GM23338 (cell line): ENCODE measurements at regions not wholly inside any gene's neighbourhood (a gene's known extent, or its start where the extent isn't known, plus 50 kb on each side); places are given as distances from the start of the nearest gene placed in this dataset.

Experiments
- ATAC-seq: fragments of 200-7000 bp; cut with Tn5 transposase; 3 replicates; pipeline ENCODE4 v1.9.1; 2020
- DNase-seq: peaks from one replicate; pipeline ENCODE4 v3.0.0-alpha.2; 2015; ENCODE audit warnings: low spot score
- H2AFZ ChIP-seq: fragments of 200-600 bp; sonication (generic); 2 replicates; pipeline ENCODE4 v1.8.0; 2016; ENCODE audit warnings: antibody characterized with exemption, mild to moderate bottlenecking, moderate library complexity
- H3F3A ChIP-seq: fragments of 200-600 bp; sonication (generic); replicated peaks from 2 replicates; pipeline ENCODE4 v1.8.0; 2017; ENCODE audit warnings: antibody characterized with exemption, mixed run types, low read depth
- H3K27ac ChIP-seq: fragments of 200-600 bp; sonication (generic); 2 replicates; pipeline ENCODE4 v1.6.1; 2016; ENCODE audit warnings: low read depth
- H3K27me3 ChIP-seq: fragments of 200-600 bp; sonication (generic); 2 replicates; pipeline ENCODE4 v1.8.0; 2016; ENCODE audit warnings: mild to moderate bottlenecking, mixed run types, moderate library complexity; ENCODE audit not compliant: insufficient read depth
- H3K36me3 ChIP-seq: fragments of 200-600 bp; sonication (generic); 2 replicates; pipeline ENCODE4 v1.8.0; 2016; ENCODE audit warnings: mild to moderate bottlenecking; ENCODE audit not compliant: insufficient read depth
- H3K4me1 ChIP-seq: fragments of 200-600 bp; sonication (generic); 2 replicates; pipeline ENCODE4 v1.8.0; 2016; ENCODE audit warnings: mild to moderate bottlenecking, moderate library complexity; ENCODE audit not compliant: insufficient read depth
- H3K4me2 ChIP-seq: fragments of 200-600 bp; sonication (generic); 2 replicates; pipeline ENCODE4 v1.7.1; 2017; ENCODE audit warnings: mixed run types
- H3K4me3 ChIP-seq: fragments of 200-600 bp; sonication (generic); 2 replicates; pipeline ENCODE4 v1.6.1; 2016; ENCODE audit warnings: mixed run types
- H3K79me2 ChIP-seq: fragments of 200-600 bp; sonication (generic); replicated peaks from 2 replicates; pipeline ENCODE4 v1.8.0; 2017; ENCODE audit warnings: mild to moderate bottlenecking; ENCODE audit not compliant: insufficient read depth
- H3K9me2 ChIP-seq: fragments of 200-600 bp; sonication (generic); 2 replicates; pipeline ENCODE4 v1.8.0; 2017; ENCODE audit not compliant: insufficient read depth
- H4K20me1 ChIP-seq: fragments of 200-600 bp; sonication (generic); replicated peaks from 2 replicates; pipeline ENCODE4 v1.8.0; 2017; ENCODE audit warnings: mild to moderate bottlenecking; ENCODE audit not compliant: insufficient read depth
- H3K27ac Mint-ChIP-seq: 2 replicates; pipeline ENCODE4 v1.8.0; 2020; ENCODE audit warnings: inconsistent platforms, mild to moderate bottlenecking, moderate library complexity, mixed read lengths
- H3K27me3 Mint-ChIP-seq: 3 replicates; pipeline ENCODE4 v1.8.0; 2022; ENCODE audit warnings: low read depth, mild to moderate bottlenecking, moderate library complexity, mixed read lengths, inconsistent platforms; ENCODE audit not compliant: insufficient read depth, poor library complexity
- H3K36me3 Mint-ChIP-seq: 3 replicates; pipeline ENCODE4 v1.8.0; 2021; ENCODE audit warnings: low read depth, mild to moderate bottlenecking, inconsistent platforms, moderate library complexity, mixed read lengths
- H3K4me1 Mint-ChIP-seq: 3 replicates; pipeline ENCODE4 v1.8.0; 2020; ENCODE audit warnings: mild to moderate bottlenecking, inconsistent platforms, mixed read lengths
- H3K4me3 Mint-ChIP-seq: 3 replicates; pipeline ENCODE4 v1.8.0; 2021; ENCODE audit warnings: moderate library complexity, mild to moderate bottlenecking, inconsistent platforms, mixed read lengths
- H3K9me3 Mint-ChIP-seq: 3 replicates; pipeline ENCODE4 v1.8.0; 2020; ENCODE audit warnings: moderate library complexity, mild to moderate bottlenecking, inconsistent platforms, mixed read lengths
- CREB1 ChIP-seq: fragments of 250-450 bp; sonication (Bioruptor Pico); IDR thresholded peaks from 2 replicates; pipeline ENCODE4 v1.5.0; 2020; ENCODE audit warnings: low read depth, mild to moderate bottlenecking, moderate library complexity
- EZH2 ChIP-seq: fragments of 200-600 bp; sonication (generic); IDR thresholded peaks from one replicate; pipeline ENCODE4 v1.8.0; 2017; ENCODE audit warnings: antibody characterized with exemption, mild to moderate bottlenecking, low read depth; ENCODE audit not compliant: unreplicated experiment
- EZH2phosphoT487 ChIP-seq: fragments of 200-600 bp; sonication (generic); IDR thresholded peaks from one replicate; pipeline ENCODE4 v1.8.1; 2018; ENCODE audit warnings: antibody characterized with exemption; ENCODE audit not compliant: unreplicated experiment
- JUNB ChIP-seq: IDR thresholded peaks from one replicate; pipeline ENCODE4 v1.6.1; 2016; ENCODE audit warnings: antibody characterized with exemption; ENCODE audit not compliant: unreplicated experiment
- NANOG ChIP-seq: IDR thresholded peaks from 2 replicates; pipeline ENCODE4 v1.6.1; 2016; ENCODE audit warnings: antibody characterized with exemption, borderline replicate concordance
- POLR2AphosphoS5 ChIP-seq: IDR thresholded peaks from 2 replicates; pipeline ENCODE4 v1.6.1; 2016; ENCODE audit warnings: antibody characterized with exemption, low read depth
- STAT1 ChIP-seq: IDR thresholded peaks from one replicate; pipeline ENCODE4 v1.6.1; 2016; ENCODE audit warnings: antibody characterized with exemption; ENCODE audit not compliant: unreplicated experiment
- TF ChIP-seq, protein P1 (sequence below), 2 experiments: fragments of 200-600 bp in 1 of 2; sonication (generic) in 1 of 2; conservative IDR thresholded peaks; 2 replicates each; pipeline versions ENCODE4 v1.5.1 to v1.6.1; 2016 to 2017; ENCODE audit warnings: antibody characterized with exemption in 2 of 2, low read depth in 2 of 2, mild to moderate bottlenecking in 2 of 2, moderate library complexity in 1 of 2
- TF ChIP-seq, protein P2 (sequence below): IDR thresholded peaks from one replicate; pipeline ENCODE4 v1.6.1; 2018; ENCODE audit warnings: antibody characterized with exemption; ENCODE audit not compliant: unreplicated experiment
- TF ChIP-seq, protein P3 (sequence below): IDR thresholded peaks from 2 replicates; pipeline ENCODE4 v1.6.1; 2016; ENCODE audit warnings: antibody characterized with exemption

DNA sequence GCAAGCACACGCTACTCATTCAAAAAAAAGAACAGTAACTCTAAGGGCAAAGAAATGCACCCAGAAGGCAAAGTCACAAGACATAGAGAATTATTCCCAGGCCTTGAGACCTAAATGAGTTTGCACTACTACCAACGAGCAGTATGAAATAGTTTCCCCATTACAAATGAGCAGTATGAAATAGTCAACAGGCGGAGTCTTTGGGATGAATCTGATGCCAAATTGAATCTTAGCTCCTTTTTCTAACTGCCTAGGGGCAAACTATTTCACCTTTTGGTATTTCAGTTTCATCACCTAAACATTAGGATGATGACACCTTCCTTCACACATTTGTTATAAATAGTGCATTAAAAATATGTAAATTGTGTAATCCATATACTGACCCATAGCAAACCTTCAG, 213.0 kb upstream of the FAT4 start (continued):
- TF ChIP-seq, protein P1, sequence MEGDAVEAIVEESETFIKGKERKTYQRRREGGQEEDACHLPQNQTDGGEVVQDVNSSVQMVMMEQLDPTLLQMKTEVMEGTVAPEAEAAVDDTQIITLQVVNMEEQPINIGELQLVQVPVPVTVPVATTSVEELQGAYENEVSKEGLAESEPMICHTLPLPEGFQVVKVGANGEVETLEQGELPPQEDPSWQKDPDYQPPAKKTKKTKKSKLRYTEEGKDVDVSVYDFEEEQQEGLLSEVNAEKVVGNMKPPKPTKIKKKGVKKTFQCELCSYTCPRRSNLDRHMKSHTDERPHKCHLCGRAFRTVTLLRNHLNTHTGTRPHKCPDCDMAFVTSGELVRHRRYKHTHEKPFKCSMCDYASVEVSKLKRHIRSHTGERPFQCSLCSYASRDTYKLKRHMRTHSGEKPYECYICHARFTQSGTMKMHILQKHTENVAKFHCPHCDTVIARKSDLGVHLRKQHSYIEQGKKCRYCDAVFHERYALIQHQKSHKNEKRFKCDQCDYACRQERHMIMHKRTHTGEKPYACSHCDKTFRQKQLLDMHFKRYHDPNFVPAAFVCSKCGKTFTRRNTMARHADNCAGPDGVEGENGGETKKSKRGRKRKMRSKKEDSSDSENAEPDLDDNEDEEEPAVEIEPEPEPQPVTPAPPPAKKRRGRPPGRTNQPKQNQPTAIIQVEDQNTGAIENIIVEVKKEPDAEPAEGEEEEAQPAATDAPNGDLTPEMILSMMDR (conservative IDR thresholded peaks at IDR 0.05; ENCODE audit: low read depth in 2 of 2), result no peak
- TF ChIP-seq CREB1 (CRISPR knock-in tag), result no peak

DNA sequence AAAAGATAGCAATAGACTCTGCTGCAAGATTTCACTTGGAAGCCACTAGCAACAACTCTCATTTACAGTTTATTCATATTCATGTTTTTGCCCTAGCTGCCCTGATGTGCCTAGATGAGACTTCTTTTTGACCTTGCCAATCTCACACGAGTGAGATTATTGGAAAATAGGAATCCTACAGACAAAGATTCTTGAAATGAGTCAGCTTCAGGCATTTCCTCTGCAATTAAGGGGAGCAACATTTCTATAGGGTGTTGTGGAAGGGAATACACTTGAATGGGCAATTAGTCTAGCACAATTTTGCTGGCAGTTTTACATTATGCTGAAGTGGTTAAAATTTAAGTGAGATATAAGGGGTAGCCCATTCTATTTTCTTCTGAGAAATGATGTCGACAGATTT, 217.0 kb upstream of the FAT4 start:
- no peak overlapping the region for H3K27ac Mint-ChIP-seq
- H3K9me3 Mint-ChIP-seq, result no peaks in the 10 kb centered on the region
- no peaks in the 10 kb centered on the region for H3K9me2 ChIP-seq
- no peak overlapping the region for H3K4me3 Mint-ChIP-seq
- H3K4me1 Mint-ChIP-seq, result peaks cover 4% of the 10 kb centered on the region; the same call in 2 of the 3 replicates
- no peak overlapping the region for H3K4me2 ChIP-seq
- no peaks in the 10 kb centered on the region for H3K27me3 ChIP-seq
- H3K36me3 Mint-ChIP-seq, result no peaks in the 10 kb centered on the region
- H3K27me3 Mint-ChIP-seq, result no peaks in the 10 kb centered on the region
- no peaks in the 10 kb centered on the region for H3F3A ChIP-seq
- H4K20me1 ChIP-seq, result no peaks in the 10 kb centered on the region
- no peaks in the 10 kb centered on the region for H3K36me3 ChIP-seq
- ATAC-seq (no peak), DNase-seq (no peak)
- H3K27ac ChIP-seq, result no peak overlapping the region
- no peak overlapping the region for H3K4me3 ChIP-seq
- peaks cover 4% of the 10 kb centered on the region; the same call in 1 of the 2 replicates for H3K4me1 ChIP-seq
- H3K79me2 ChIP-seq, result no peaks in the 10 kb centered on the region
- H2AFZ ChIP-seq, result peak overlapping the region; percentile 63; the same call in 1 of the 2 replicates
- TF ChIP-seq EZH2 (no peak), STAT1 (no peak), NANOG (no peak), JUNB (no peak), EZH2phosphoT487 (no peak), POLR2AphosphoS5 (no peak), CREB1 (CRISPR knock-in tag) (no peak)
- TF ChIP-seq, protein P2, sequence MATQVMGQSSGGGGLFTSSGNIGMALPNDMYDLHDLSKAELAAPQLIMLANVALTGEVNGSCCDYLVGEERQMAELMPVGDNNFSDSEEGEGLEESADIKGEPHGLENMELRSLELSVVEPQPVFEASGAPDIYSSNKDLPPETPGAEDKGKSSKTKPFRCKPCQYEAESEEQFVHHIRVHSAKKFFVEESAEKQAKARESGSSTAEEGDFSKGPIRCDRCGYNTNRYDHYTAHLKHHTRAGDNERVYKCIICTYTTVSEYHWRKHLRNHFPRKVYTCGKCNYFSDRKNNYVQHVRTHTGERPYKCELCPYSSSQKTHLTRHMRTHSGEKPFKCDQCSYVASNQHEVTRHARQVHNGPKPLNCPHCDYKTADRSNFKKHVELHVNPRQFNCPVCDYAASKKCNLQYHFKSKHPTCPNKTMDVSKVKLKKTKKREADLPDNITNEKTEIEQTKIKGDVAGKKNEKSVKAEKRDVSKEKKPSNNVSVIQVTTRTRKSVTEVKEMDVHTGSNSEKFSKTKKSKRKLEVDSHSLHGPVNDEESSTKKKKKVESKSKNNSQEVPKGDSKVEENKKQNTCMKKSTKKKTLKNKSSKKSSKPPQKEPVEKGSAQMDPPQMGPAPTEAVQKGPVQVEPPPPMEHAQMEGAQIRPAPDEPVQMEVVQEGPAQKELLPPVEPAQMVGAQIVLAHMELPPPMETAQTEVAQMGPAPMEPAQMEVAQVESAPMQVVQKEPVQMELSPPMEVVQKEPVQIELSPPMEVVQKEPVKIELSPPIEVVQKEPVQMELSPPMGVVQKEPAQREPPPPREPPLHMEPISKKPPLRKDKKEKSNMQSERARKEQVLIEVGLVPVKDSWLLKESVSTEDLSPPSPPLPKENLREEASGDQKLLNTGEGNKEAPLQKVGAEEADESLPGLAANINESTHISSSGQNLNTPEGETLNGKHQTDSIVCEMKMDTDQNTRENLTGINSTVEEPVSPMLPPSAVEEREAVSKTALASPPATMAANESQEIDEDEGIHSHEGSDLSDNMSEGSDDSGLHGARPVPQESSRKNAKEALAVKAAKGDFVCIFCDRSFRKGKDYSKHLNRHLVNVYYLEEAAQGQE, result no peak
- TF ChIP-seq, protein P1 (conservative IDR thresholded peaks at IDR 0.05; ENCODE audit: low read depth in 2 of 2), result no peak
- TF ChIP-seq, protein P3, sequence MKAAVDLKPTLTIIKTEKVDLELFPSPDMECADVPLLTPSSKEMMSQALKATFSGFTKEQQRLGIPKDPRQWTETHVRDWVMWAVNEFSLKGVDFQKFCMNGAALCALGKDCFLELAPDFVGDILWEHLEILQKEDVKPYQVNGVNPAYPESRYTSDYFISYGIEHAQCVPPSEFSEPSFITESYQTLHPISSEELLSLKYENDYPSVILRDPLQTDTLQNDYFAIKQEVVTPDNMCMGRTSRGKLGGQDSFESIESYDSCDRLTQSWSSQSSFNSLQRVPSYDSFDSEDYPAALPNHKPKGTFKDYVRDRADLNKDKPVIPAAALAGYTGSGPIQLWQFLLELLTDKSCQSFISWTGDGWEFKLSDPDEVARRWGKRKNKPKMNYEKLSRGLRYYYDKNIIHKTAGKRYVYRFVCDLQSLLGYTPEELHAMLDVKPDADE, result no peak
